Astrocyte of the spinal cord (primary cell): ENCODE measurements at regions not wholly inside any gene's neighbourhood (a gene's known extent, or its start where the extent isn't known, plus 50 kb on each side); places are given as distances from the start of the nearest gene placed in this dataset.

Source experiments
- DNase-seq: peaks from one replicate; pipeline ENCODE4 v3.0.0; 2011; ENCODE audit warnings: low read depth, low spot score
- H3K4me3 ChIP-seq: 2 replicates; pipeline ENCODE4 v1.5.1; 2011; ENCODE audit warnings: low read depth, mild to moderate bottlenecking, low read length, moderate library complexity
- in situ Hi-C: cut with HindIII; loops from 2 replicates; pipeline ENCODE4 v1.10.0; 2017; ENCODE audit warnings: low sequenced_read_pairs
- TF ChIP-seq, protein P1 (sequence below): IDR thresholded peaks from 2 replicates; pipeline ENCODE4 v1.5.1; 2012; ENCODE audit warnings: low read depth, mild to moderate bottlenecking, low read length, inconsistent platforms

DNA sequence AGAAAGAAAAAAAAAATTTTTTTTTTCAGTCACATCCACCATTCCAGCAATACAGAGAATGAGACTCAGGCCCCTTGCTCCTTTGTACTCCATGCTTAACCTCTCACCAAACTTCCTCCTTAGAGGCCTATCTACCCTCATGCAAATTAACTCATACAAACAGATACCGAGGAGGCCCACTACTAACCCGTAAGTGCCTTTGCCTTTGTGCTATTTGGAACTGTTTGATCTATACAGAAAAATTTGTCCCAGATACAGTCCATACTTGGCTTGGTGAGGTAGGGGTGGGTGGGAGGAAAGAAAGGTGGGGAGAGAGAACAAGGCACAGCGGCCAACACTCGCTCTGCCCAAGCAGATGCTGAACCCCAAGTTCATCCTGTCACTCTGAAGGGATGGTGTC is 87.8 kb upstream of the DUSP5 start:
- TF ChIP-seq, protein P1, sequence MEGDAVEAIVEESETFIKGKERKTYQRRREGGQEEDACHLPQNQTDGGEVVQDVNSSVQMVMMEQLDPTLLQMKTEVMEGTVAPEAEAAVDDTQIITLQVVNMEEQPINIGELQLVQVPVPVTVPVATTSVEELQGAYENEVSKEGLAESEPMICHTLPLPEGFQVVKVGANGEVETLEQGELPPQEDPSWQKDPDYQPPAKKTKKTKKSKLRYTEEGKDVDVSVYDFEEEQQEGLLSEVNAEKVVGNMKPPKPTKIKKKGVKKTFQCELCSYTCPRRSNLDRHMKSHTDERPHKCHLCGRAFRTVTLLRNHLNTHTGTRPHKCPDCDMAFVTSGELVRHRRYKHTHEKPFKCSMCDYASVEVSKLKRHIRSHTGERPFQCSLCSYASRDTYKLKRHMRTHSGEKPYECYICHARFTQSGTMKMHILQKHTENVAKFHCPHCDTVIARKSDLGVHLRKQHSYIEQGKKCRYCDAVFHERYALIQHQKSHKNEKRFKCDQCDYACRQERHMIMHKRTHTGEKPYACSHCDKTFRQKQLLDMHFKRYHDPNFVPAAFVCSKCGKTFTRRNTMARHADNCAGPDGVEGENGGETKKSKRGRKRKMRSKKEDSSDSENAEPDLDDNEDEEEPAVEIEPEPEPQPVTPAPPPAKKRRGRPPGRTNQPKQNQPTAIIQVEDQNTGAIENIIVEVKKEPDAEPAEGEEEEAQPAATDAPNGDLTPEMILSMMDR = no peak

DNA sequence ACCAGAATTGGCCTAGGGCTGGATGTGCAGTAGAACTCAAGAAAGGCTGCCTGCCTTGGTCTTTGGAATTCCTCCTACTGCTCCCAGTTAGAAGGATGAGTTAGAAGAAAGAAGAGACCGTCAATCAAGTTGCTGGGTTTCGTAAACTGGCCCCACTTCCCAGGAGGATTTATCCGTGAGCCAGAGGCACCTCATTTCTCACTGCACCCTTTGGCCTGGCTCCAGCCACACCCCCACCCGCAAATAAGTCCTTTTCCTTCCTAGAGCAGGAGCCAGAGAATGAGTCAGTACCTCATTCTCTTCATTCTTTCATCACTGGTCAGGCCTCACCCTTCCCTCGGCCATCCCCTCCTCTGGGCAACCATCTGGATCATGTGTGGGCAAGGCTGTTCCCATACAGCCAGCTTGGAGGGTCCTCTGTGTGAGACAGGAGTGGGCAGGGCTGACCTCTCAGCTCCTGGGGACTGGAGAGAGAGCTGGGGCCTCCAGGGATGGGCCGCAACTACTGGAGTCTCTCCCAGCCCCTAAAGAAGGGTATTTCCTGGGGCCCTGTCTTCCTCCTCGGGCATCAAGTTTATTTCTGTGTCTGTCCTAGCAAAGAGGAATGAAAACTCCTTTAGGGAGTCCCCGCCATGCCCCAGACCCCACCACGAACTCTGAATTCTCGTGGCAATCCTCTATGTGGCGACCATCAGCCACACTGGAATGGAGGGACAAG is 87.2 kb upstream of the DUSP5 start:
- TF ChIP-seq, protein P1 = no peak
- peak; percentile 93 for DNase-seq

More for the DNA sequence above, 87.8 kb upstream of the DUSP5 start:
- no peak overlapping the region for H3K4me3 ChIP-seq
- in situ Hi-C loops = no loop called here
- DNase-seq = no peak

DNA sequence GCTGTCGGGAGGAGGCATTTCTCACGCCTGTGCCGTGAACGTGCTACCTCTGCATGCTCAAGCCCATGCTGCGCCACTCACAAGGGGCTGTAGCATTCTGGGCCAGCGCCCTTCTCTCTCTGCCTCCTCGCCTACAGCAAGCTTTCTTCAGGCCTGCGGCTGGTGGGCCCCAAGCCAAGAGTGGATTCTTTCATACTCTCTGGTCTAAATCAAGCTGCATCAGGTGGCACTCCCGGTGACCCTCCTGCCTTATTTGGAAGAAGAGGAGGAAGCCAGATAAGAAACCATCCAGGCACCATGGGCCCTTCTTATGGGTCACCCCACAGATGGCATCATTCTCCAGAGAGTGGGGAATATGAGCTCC is 86.7 kb upstream of the DUSP5 start:
- H3K4me3 ChIP-seq = no peak overlapping the region
- in situ Hi-C loops = no loop called here
- DNase-seq = peak; percentile 58
- TF ChIP-seq, protein P1 = no peak

More for the DNA sequence above, 87.2 kb upstream of the DUSP5 start:
- in situ Hi-C loops = no loop called here
- H3K4me3 ChIP-seq = no peak overlapping the region

DNA sequence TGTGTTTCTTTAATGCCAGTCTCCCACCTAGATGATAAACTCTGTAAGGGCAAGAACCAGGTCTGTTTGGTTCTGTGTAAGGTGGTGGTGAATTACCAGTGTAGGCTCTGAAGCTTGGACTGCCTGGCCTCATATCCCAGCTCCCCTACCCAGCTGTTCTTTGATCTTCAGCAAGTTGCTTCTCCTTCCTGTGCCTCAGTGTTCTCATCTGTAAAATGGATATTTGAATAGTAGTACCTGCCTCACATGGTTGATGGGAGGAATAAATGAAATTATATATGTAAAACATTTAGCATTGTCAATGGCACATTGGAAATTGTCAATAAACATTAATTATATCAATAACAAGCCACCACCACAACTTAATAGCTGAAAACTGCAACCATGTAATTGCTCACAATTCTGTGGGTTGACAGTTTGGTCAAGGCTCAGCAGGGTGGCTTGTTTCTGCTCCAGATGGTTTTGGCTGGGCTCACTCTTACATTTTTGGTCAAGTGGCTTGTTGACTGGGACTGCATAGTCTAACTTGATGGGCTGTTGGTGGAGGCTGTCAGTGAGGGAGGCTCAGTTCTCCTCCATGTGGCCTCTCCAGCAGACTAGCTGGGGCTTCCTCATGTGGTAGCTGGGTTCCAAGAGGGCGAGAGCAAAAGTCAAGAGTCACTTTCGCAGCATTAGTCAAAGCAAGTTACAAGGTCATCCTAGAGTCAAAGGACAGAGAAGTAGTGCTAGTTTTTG is 84.5 kb upstream of the DUSP5 start:
- in situ Hi-C loops = no loop called here
- no peak overlapping the region for H3K4me3 ChIP-seq
- peak; percentile 74 for DNase-seq
- TF ChIP-seq, protein P1 = no peak

DNA sequence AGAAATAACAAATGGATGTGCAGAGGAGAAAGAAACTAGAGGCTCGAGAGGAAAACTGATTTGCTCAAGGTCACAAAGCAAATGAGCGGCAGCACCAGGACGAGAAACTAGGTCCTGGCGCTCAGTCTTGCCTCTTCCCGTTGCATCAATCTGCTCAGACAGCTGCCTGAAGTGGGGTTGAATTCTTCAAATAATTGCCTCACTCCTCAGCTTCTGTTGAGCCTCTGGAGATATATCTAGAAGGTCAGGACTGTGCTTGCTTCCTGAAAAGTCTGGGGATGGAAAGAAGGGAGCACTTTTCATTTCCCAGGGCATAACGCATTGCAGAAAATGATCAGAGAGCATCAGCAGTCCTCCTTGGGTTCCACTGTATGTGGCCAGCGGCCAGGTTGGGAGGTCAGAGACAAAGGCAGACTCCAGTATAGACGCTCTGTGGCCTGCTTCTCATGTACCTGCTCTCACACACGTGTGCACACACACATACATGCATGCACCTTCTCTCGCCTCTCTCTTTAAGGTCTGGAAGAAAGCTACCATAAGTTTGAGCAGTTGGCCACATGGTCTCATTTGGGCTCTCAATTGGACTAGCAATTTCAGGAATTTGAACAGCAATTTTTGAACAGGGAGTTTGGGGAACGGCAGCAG is 83.7 kb upstream of the DUSP5 start:
- H3K4me3 ChIP-seq = no peak overlapping the region
- in situ Hi-C loops = no loop called here
- DNase-seq = no peak
- TF ChIP-seq, protein P1 = no peak

DNA sequence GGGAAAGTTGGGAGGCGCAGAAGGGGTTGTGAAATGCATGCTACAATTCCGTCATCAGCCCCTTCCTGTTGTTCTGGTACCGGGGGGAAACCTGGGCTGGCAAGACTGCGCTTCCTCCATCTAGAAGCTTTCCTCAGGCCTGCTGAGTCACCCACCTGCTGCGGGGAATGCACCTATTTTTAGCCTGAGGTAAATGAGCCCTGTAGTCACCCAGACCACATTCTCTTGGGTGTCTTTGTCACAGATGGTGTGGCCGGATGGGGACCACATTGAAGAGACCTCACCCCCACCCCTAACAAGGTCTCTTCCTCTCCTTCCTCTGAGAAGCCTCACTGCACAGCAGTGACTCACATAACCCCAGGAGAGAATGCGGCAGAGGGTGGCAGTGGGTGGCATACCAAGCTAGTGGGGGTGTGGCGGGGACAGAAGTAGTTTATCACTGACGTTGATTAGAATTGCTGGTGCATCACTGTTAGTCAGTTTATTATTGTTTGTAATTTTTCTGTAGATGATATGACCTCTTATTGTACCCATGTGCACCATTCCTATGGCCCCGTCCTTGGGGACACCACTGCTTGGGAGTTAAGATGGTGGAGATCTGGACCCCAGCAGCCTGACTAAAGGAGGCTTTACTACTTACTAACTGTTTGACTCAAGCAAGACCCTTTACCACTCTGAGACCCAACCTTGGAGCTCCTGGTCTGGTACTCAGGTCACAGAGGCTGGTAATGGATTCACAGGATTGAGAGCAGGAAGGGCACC is 83.0 kb upstream of the DUSP5 start:
- DNase-seq = no peak
- H3K4me3 ChIP-seq = no peak overlapping the region
- in situ Hi-C loops = no loop called here
- TF ChIP-seq, protein P1 = no peak
